ENCODE measurements at regions not wholly inside any gene's neighbourhood (a gene's known extent, or its start where the extent isn't known, plus 50 kb on each side); places are given as distances from the start of the nearest gene placed in this dataset.

- H3K9me3 ChIP-seq (replicated peaks; ENCODE audit: low read length) = no peaks in the 10 kb centered on the region
- H3K4me2 ChIP-seq (ENCODE audit: low read length) = no peak overlapping the region
- no peaks in the 10 kb centered on the region for H3K36me3 ChIP-seq (ENCODE audit: insufficient read depth, low read length)
- no peak overlapping the region for H3K4me3 ChIP-seq (ENCODE audit: low read length)
- H3K27me3 ChIP-seq (ENCODE audit: control insufficient read depth, insufficient read depth, low read length) = no peaks in the 10 kb centered on the region
- H3K4me1 ChIP-seq (ENCODE audit: control insufficient read depth, insufficient read depth, low read length) = peaks cover 9% of the 10 kb centered on the region
- no peak overlapping the region for H3K9ac ChIP-seq (ENCODE audit: low read depth, low read length)
These were observed 96.3 kb upstream of the NEDD9 start for GRCh38 chr6:11328613-11329247.

GRCh38 chr6:11327961-11328360 is 95.5 kb upstream of the NEDD9 start:
- no peak overlapping the region for H3K4me2 ChIP-seq (ENCODE audit: low read length)
- H3K9ac ChIP-seq (ENCODE audit: low read depth, low read length) = no peak overlapping the region
- H3K27me3 ChIP-seq (ENCODE audit: control insufficient read depth, insufficient read depth, low read length) = no peaks in the 10 kb centered on the region
- no peaks in the 10 kb centered on the region for H3K9me3 ChIP-seq (replicated peaks; ENCODE audit: low read length)
- no peaks in the 10 kb centered on the region for H3K36me3 ChIP-seq (ENCODE audit: insufficient read depth, low read length)
- peaks cover 9% of the 10 kb centered on the region for H3K4me1 ChIP-seq (ENCODE audit: control insufficient read depth, insufficient read depth, low read length)
- no peak overlapping the region for H3K4me3 ChIP-seq (ENCODE audit: low read length)

GRCh38 chr6:11326116-11326515 is 93.6 kb upstream of the NEDD9 start:
- peaks cover 9% of the 10 kb centered on the region for H3K4me1 ChIP-seq (ENCODE audit: control insufficient read depth, insufficient read depth, low read length)
- no peak overlapping the region for H3K9ac ChIP-seq (ENCODE audit: low read depth, low read length)
- H3K4me2 ChIP-seq (ENCODE audit: low read length) = no peak overlapping the region
- H3K9me3 ChIP-seq (replicated peaks; ENCODE audit: low read length) = no peaks in the 10 kb centered on the region
- H3K27me3 ChIP-seq (ENCODE audit: control insufficient read depth, insufficient read depth, low read length) = no peaks in the 10 kb centered on the region
- no peak overlapping the region for H3K4me3 ChIP-seq (ENCODE audit: low read length)
- no peaks in the 10 kb centered on the region for H3K36me3 ChIP-seq (ENCODE audit: insufficient read depth, low read length)

DNA sequence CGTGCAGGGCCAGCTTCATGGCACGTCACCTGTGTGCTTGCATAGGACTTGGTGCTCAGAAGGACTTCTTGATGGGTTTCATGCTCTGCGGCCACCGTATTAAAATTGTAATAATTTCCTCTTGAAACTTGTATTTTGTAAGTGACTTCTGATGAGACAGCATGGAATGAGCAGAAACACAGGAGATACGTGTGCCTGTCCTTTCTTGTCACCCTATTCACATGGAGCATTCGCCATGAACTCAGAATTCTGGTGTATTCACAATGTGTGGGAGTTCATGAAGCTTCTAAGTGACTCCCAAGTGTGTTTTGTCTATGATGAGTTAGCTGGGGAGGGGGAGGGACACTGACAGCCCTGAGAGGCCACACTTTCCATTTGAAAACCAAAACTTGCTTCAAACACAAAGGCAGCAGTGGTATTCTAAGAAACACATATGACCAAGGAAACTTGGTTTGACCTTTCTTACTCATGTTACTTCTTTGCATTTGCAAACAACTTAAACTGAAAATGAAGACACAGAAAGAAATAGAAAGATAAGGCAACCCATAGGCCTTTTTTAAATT is 92.1 kb upstream of the NEDD9 start:
- H3K27me3 ChIP-seq (ENCODE audit: control insufficient read depth, insufficient read depth, low read length) = no peaks in the 10 kb centered on the region
- H3K4me1 ChIP-seq (ENCODE audit: control insufficient read depth, insufficient read depth, low read length) = peaks cover 9% of the 10 kb centered on the region
- no peak overlapping the region for H3K9ac ChIP-seq (ENCODE audit: low read depth, low read length)
- no peaks in the 10 kb centered on the region for H3K36me3 ChIP-seq (ENCODE audit: insufficient read depth, low read length)
- no peak overlapping the region for H3K4me2 ChIP-seq (ENCODE audit: low read length)
- no peaks in the 10 kb centered on the region for H3K9me3 ChIP-seq (replicated peaks; ENCODE audit: low read length)
- H3K4me3 ChIP-seq (ENCODE audit: low read length) = no peak overlapping the region

- Histone ChIP-seq H3K4me1 (ENCODE audit: control insufficient read depth, insufficient read depth, low read length) (peaks cover 12% of the 10 kb centered on the region), H3K9ac (ENCODE audit: low read depth, low read length) (no peak overlapping the region), H3K4me2 (ENCODE audit: low read length) (no peak overlapping the region), H3K27me3 (ENCODE audit: control insufficient read depth, insufficient read depth, low read length) (no peaks in the 10 kb centered on the region), H3K4me3 (ENCODE audit: low read length) (no peak overlapping the region), H3K36me3 (ENCODE audit: insufficient read depth, low read length) (no peaks in the 10 kb centered on the region), H3K9me3 (replicated peaks; ENCODE audit: low read length) (no peaks in the 10 kb centered on the region)
These were observed 91.4 kb upstream of the NEDD9 start for GRCh38 chr6:11323666-11324452.

DNA sequence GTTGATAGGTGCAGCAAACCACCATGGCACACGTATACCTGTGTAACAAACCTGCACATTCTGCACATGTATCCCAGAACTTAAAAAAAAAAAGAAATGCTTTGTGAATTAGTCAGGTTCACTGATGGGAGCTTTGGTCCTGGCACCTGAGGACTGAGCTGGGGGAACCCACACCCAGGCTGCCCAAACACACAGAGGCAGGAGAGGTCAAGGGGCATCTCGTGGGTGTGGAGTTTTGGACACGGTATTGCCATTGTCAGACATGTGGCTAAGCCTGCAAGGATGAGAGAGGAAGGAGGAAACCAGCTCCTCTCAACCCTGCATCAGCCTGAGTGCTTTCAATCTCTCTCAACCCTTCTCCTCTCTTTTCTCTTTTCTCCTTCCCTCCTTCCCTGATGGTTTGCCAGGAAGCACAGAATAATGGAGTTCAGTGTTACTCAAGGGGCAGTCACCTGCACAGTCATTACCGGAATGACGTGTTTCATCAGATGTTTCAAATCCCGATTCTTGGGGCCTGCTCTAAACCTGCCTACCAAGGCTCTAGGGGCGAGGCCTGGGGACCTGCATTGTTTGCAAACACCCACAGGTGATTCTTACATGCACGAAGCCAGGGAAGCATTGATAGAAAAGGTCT is 89.9 kb upstream of the NEDD9 start:
- no peaks in the 10 kb centered on the region for H3K36me3 ChIP-seq (ENCODE audit: insufficient read depth, low read length)
- no peak overlapping the region for H3K4me2 ChIP-seq (ENCODE audit: low read length)
- no peak overlapping the region for H3K9ac ChIP-seq (ENCODE audit: low read depth, low read length)
- peaks cover 18% of the 10 kb centered on the region for H3K4me1 ChIP-seq (ENCODE audit: control insufficient read depth, insufficient read depth, low read length)
- H3K27me3 ChIP-seq (ENCODE audit: control insufficient read depth, insufficient read depth, low read length) = no peaks in the 10 kb centered on the region
- H3K4me3 ChIP-seq (ENCODE audit: low read length) = no peak overlapping the region
- no peaks in the 10 kb centered on the region for H3K9me3 ChIP-seq (replicated peaks; ENCODE audit: low read length)

DNA sequence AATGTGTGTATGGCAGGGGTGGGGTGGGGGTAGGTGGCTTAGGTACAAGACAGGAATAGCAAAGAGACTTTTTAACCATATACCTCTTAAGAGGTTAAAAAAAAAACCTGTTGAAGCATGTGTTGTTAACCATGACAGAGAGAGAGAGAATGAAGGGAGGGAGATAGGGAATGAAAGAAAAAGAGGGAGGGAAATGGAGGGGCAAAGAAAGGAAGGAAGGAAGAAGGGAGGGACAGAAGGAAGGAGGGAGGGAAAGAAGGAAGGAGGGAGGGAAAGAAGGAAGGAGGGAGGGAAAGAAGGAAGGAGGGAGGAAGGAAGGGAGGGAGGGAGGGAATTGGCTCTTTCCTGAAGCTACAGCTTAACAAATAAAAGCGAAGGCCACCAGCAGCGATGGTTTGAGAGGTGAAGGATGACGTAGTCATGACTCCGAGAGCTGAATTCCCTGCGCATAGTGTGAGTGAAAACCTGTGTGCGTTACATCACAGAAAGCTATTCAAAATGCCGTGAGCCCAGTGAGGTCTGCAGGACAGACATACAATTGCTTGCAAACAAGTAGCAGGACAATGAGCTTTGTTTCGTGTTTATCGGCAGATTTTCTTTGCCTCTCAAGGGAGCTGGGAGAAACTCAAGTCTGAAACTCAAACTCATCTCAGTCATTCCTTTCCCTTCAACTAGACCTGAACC is 88.6 kb upstream of the NEDD9 start:
- H3K27me3 ChIP-seq (ENCODE audit: control insufficient read depth, insufficient read depth, low read length) = no peaks in the 10 kb centered on the region
- no peaks in the 10 kb centered on the region for H3K36me3 ChIP-seq (ENCODE audit: insufficient read depth, low read length)
- no peak overlapping the region for H3K4me3 ChIP-seq (ENCODE audit: low read length)
- H3K9ac ChIP-seq (ENCODE audit: low read depth, low read length) = no peak overlapping the region
- peaks cover 28% of the 10 kb centered on the region for H3K4me1 ChIP-seq (ENCODE audit: control insufficient read depth, insufficient read depth, low read length)
- H3K4me2 ChIP-seq (ENCODE audit: low read length) = no peak overlapping the region
- no peaks in the 10 kb centered on the region for H3K9me3 ChIP-seq (replicated peaks; ENCODE audit: low read length)

DNA sequence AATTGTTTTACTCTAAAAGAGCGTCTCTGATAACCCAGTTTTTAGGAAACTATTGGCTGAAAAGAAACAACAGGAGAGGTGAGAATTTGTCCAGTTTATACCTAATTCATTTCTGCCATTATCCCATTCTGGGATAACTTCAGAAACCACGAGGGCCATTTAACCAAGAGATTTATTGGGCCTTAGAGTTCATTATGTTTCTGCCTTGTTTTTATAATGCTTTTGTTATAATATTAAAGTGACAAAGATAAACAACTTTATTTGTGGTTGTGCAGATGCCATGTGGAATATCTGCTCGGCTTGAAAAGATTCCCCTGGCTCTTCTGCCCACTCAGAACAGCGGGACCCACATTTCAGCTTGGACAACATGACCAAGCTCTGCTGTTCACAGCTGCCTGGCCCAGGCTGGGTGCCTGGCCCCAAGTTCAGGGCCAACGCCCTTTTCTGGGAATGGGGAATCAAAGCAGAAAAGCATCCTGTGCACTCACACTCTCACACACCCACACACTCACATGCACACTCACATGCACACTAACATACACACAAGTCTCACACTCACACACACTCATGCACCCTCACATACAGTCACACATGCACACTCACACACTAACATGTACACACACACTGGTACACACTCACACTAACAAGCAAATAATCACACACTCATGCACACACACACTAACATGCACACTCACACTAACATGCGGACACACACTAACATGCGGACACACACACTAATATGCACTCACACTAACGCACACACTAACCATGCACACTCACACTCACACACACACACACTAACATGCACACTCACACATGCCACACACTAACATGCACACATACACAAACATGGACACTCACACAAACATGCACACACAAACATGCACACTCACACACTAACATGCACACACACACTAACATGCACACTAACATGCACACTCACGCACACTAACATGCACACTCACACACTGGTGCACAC is 86.7 kb upstream of the NEDD9 start:
- Histone ChIP-seq H3K4me1 (ENCODE audit: control insufficient read depth, insufficient read depth, low read length) (peaks cover 35% of the 10 kb centered on the region), H3K4me2 (ENCODE audit: low read length) (peak overlapping the region; percentile 36), H3K4me3 (ENCODE audit: low read length) (no peak overlapping the region), H3K27me3 (ENCODE audit: control insufficient read depth, insufficient read depth, low read length) (no peaks in the 10 kb centered on the region), H3K9ac (ENCODE audit: low read depth, low read length) (peak overlapping the region; percentile 51), H3K36me3 (ENCODE audit: insufficient read depth, low read length) (no peaks in the 10 kb centered on the region), H3K9me3 (replicated peaks; ENCODE audit: low read length) (no peaks in the 10 kb centered on the region)

DNA sequence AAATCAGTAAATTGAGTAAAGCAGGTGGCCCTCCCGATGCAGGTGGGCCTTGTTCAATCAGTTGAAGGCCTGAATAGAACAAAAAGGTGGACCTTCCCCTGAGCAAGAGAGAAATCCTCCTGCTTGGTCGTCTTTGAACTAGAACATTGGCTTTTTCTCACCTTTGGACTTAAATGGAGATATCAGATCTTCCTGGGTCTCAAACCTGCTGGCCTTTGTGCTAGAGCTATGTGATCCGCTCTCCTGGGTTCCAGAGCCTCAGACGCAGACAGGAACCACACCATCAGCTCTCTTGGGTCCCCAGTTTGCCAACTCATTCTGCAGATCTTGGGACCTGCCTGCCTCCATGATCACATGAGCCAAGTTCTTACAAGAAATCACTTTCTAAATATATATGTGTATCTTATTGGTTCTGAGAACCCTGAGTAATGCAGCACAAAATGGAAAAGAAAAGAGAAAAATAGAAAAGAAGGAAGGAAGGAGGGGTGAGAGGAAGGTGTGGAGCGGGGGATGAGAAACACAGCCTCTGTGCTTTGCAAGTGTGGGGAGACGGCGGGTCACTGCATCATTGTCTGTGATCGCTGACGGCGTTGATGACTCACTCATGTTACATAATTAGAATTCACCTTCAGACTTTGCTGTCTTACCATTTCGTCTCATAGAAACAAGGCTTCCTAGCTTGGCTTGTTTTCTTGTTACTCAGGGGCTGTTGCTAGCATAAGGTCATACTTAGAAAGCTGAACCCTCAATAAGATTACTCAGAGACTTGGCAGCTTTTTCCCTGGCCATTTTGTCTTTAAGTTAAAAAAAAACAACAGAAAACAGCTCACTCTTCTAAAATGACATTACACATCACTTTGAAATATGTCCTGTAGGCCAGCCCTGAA is 85.7 kb upstream of the NEDD9 start:
- no peaks in the 10 kb centered on the region for H3K27me3 ChIP-seq (ENCODE audit: control insufficient read depth, insufficient read depth, low read length)
- H3K4me1 ChIP-seq (ENCODE audit: control insufficient read depth, insufficient read depth, low read length) = peaks cover 35% of the 10 kb centered on the region
- H3K9me3 ChIP-seq (replicated peaks; ENCODE audit: low read length) = no peaks in the 10 kb centered on the region
- H3K9ac ChIP-seq (ENCODE audit: low read depth, low read length) = peak overlapping the region; percentile 68
- H3K36me3 ChIP-seq (ENCODE audit: insufficient read depth, low read length) = no peaks in the 10 kb centered on the region
- H3K4me3 ChIP-seq (ENCODE audit: low read length) = peak overlapping the region; percentile 37
- peak overlapping the region; percentile 60 for H3K4me2 ChIP-seq (ENCODE audit: low read length)
